ENCODE measurements at regions not wholly inside any gene's neighbourhood (a gene's known extent, or its start where the extent isn't known, plus 50 kb on each side); places are given as distances from the start of the nearest gene placed in this dataset.

DNA sequence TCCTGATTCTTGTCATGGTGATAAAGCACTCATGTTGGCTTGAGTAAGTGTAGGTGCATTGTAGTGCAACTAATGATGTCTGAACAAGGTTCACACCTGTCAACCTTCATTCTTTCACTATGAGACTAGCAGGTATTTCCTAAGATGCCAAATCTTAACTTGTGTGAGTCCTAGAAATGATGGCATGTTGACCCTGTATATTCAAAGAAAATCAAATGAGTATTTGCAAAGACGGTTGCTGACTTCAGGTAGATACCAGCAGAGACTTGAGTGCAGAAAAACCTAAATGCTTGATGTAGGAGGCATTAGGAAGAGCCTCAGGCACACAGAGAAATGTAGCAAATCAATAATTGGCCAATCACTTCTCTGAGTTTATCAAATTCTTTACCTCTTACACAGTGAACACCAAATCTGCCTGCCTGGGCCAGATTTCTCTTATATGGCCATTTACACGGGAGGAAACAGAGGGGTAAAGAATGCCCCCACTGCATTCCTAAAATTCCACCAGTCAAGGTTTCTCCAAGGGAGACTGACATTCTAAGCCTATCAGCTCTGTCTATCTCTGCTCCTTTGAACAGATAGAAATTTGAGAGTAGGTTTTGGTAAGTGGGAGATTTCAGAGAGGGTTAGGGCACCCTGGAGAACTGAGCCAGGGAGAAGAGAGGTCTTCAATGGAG lies 488.6 kb upstream of the WWC1 start:
- no peak for TF ChIP-seq ZNF274 (IDR thresholded peaks at IDR 0.05; ENCODE audit: low read depth, low read length)
- H3K4me3 ChIP-seq (ENCODE audit: low read length), result no peak overlapping the region

DNA sequence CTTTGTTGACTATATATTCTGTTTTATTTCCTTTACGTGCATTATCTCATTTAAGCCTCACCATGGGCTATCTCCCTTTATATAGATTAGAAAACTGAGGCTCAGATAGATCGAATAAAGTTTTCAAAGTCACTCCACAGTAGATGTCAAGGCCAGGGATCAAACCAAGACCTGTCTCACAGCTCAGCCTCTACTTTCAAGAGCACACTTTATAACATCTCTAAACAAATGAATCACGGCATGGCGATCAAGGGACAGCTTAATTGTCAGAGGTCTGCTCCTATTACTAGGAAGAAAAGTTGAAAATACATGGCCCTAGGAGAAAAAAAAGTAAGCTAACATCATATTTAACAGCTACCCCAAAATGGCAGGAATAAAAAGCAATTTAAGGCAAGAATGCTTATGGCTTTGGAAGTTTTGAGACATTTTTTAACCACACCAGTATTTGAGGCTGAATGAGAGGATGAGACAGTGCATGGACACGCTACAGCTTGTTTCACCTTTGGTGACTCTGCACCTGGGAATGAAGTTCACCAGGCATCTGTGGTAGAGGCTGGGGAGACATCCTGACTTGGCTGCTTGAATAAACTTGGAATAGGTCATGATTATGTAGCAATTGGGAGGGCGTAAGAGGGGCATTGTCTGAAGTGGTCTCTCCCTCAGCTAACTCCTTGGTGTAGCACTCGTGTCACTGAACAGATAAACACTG lies 486.8 kb upstream of the WWC1 start:
- no peak for TF ChIP-seq ZNF274 (IDR thresholded peaks at IDR 0.05; ENCODE audit: low read depth, low read length)
- H3K4me3 ChIP-seq (ENCODE audit: low read length), result no peak overlapping the region

DNA sequence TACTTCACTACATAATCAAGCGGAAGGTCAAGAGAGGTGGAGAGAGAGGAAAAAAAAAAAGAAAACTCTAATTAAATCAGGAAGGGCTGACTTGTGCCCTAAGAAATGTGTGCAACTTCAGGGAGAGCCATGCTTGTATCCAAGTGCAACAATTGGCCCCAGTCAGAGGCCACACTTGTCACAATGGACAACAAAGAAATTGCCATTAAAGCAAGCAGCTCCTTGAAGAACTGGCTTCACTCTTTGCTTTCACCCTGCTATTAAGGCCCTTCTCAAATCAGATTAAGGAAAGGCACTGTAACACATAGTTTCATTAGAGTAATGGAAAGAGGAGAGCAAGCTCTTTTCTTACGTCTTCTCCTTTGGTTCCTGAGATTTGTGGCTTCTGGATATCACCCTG lies 480.9 kb upstream of the WWC1 start:
- no peak for TF ChIP-seq ZNF274 (IDR thresholded peaks at IDR 0.05; ENCODE audit: low read depth, low read length)
- no peak overlapping the region for H3K4me3 ChIP-seq (ENCODE audit: low read length)

DNA sequence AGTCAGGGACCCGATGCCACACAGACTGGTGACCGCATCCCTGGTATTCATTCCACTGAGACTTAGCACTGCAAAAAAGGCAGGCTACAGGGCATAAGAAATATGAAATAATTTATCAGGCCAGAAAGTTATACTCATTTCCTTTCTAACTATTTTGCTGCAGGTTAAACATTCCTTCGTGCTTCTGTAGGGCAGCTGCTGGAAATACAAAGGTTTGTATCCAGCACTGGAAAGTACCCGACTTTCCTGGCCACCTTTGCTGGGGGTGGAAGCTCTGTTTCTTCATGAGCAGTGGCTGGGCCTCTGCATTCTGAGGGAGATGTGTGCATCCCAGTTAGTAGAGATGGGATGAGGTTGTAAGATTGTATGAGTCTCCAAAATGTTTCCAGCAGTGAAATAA lies 478.6 kb upstream of the WWC1 start:
- TF ChIP-seq ZNF274 (IDR thresholded peaks at IDR 0.05; ENCODE audit: low read depth, low read length), result no peak

DNA sequence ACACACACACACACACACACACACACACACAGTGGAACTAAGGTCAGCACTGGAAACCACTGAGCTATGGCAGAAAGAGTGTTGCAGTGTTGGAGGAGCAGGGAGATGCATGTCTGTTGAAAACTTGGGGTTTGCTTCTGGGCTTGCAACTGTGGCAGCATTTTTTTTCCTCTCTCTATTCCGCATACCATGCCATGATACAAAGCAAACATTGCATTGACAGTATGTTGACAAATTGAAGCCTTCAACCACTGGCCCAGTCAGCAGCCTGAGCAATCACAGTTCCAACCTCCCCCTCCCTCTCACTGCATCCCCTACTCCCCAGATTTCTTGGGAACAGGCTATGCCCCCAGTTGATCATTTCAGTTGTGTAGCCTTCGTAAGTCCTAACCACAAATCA lies 478.1 kb upstream of the WWC1 start:
- H3K4me3 ChIP-seq (ENCODE audit: low read length), result no peak overlapping the region
- no peak for TF ChIP-seq ZNF274 (IDR thresholded peaks at IDR 0.05; ENCODE audit: low read depth, low read length)

More for the DNA sequence above, 478.6 kb upstream of the WWC1 start:
- H3K4me3 ChIP-seq (ENCODE audit: low read length), result no peak overlapping the region

GRCh38 chr5:167814040-167814439 lies 477.4 kb upstream of the WWC1 start:
- no peak overlapping the region for H3K4me3 ChIP-seq (ENCODE audit: low read length)
- TF ChIP-seq ZNF274 (IDR thresholded peaks at IDR 0.05; ENCODE audit: low read depth, low read length), result no peak

- no peak for TF ChIP-seq ZNF274 (IDR thresholded peaks at IDR 0.05; ENCODE audit: low read depth, low read length)
- H3K4me3 ChIP-seq (ENCODE audit: low read length), result no peak overlapping the region
These were observed 476.6 kb upstream of the WWC1 start for GRCh38 chr5:167814828-167815227.

DNA sequence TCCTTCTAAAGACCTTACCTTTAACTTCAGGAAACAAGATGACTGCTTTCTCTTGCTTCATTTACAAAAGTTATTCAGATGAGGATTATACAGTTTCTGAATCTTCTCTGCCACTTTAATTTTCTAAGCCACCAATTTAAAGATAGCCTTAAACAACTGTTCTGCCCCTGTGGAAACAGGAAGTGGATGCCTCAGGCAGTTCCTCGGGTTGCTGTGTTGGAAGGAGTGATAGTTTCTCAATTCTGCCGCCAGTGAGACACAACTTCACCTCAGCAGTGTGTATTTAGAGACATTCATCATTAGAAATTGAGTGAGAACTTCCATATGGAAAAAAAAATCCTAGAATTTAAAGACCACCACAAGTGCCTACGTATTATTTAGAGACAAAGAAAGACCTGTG lies 475.1 kb upstream of the WWC1 start:
- no peak for TF ChIP-seq ZNF274 (IDR thresholded peaks at IDR 0.05; ENCODE audit: low read depth, low read length)
- H3K4me3 ChIP-seq (ENCODE audit: low read length), result no peak overlapping the region

DNA sequence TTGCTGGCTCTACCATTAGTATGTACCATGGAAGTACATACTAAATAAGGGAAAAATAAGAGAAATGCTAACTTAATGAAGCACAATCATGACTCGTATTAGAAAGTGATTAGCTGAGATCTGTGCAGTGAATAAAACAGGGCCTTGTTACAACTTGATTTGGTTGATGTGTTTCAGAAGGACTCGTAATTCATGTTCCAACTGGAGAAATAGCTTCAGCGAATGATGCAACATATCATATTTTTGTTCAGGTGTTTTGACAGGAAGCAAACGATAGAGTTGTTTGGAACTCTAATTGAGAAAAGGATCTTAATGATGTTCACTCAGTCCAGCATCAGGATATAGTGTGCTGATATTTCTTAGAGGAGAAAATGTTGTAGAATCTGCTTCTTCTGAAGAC lies 474.6 kb upstream of the WWC1 start:
- TF ChIP-seq ZNF274 (IDR thresholded peaks at IDR 0.05; ENCODE audit: low read depth, low read length), result no peak
- no peak overlapping the region for H3K4me3 ChIP-seq (ENCODE audit: low read length)

- H3K4me3 ChIP-seq (ENCODE audit: low read length), result no peak overlapping the region
- TF ChIP-seq ZNF274 (IDR thresholded peaks at IDR 0.05; ENCODE audit: low read depth, low read length), result no peak
These were observed 472.0 kb upstream of the WWC1 start for GRCh38 chr5:167819406-167819805.

DNA sequence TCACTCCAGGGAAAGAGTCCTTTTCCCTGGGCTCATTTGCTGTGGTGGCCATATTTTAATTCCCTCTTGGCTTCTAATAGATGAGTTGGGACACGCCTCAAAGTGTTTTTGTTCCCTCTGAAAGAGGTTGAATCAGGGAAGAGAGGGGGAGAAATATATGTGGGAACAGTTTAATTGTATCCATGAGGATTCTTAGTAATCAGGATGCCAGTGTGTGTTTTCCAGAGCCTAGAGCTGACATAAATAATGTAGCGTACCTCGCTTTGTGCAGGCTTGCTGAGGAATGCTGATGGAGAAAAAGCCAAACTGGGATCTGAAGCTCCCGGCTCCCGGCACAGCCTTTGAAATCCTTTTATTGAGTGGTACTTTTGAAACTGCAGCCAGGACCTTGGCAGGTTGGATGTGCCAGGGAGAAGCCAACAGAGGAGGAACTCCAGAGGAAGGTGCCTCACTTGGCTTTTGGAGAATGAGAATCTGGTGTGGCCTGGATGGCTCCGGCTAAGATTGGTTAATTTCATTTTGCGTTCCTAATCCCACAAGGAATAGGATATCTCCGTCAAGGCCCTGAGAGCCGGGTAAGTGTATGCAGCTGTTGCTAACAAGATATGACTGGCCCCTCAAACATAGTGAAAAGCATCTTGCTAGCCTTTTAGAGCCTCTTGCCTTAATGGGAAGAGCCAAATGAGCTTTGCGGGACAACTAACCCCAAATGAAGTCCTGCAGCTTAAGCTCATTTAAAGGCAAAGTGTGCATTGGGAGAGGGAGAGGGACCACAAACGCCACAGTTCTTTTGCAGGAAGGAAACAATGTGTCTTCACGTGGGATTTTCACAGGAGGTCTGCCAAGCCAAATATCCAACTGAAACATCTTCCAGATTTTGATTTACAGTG lies 471.1 kb upstream of the WWC1 start:
- TF ChIP-seq ZNF274 (IDR thresholded peaks at IDR 0.05; ENCODE audit: low read depth, low read length), result no peak
- H3K4me3 ChIP-seq (ENCODE audit: low read length), result no peak overlapping the region

DNA sequence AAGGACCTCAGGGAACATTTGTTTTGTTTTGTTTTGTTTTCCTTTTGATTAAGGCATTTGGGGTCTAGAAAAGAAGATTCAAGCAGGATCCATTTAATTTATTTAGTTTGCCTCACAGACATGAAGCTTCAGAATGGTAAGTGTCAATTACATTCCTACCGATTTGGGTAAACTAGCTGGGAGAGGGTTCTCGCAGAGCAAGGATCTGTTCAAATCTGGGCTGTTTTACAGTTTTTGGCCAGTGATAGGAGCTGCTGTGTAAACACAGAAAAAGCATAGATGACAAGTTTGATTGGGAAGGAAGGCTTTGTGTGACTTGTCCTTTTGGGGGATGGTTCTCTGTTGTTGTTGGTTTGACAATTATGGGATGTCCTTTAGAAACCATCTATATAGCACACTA lies 470.3 kb upstream of the WWC1 start:
- TF ChIP-seq ZNF274 (IDR thresholded peaks at IDR 0.05; ENCODE audit: low read depth, low read length), result no peak
- no peak overlapping the region for H3K4me3 ChIP-seq (ENCODE audit: low read length)

DNA sequence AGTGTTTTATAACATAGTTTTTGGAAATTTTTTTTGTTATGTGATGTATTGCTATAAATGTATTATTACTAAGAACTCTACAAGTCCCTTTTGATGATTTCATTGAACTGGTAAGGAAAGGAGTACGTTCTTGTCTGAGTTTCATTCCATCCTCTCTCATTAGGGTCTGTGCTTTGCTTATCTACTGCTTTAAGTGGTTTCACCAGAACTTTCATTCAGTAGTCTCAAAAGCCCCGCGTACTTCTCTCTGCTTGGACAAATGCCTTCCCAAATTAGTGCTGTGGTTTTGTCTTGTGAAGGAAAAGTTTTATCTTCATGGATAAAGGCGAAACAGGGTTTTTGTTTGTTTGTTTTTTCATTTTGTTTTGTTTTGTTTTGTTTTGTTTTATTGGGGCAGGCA lies 469.8 kb upstream of the WWC1 start:
- no peak overlapping the region for H3K4me3 ChIP-seq (ENCODE audit: low read length)
- TF ChIP-seq ZNF274 (IDR thresholded peaks at IDR 0.05; ENCODE audit: low read depth, low read length), result no peak

- no peak overlapping the region for H3K4me3 ChIP-seq (ENCODE audit: low read length)
- TF ChIP-seq ZNF274 (IDR thresholded peaks at IDR 0.05; ENCODE audit: low read depth, low read length), result no peak
These were observed 469.2 kb upstream of the WWC1 start for GRCh38 chr5:167822241-167822640.

- TF ChIP-seq ZNF274 (IDR thresholded peaks at IDR 0.05; ENCODE audit: low read depth, low read length), result no peak
- no peak overlapping the region for H3K4me3 ChIP-seq (ENCODE audit: low read length)
These were observed 468.0 kb upstream of the WWC1 start for GRCh38 chr5:167823405-167823804.
